GM18517 (cell line): ENCODE measurements at regions not wholly inside any gene's neighbourhood (a gene's known extent, or its start where the extent isn't known, plus 50 kb on each side); places are given as distances from the start of the nearest gene placed in this dataset.
"Not testable (repeated sequence)": the region's sequence is repeated elsewhere in the genome, so short reads cannot be mapped to it uniquely, and the experiment has no call there.

ENCODE experiments used
- ATAC-seq: cut with Tn5 transposase; IDR thresholded peaks from one replicate; pipeline ENCODE4 v1.9.1; 2021; ENCODE audit warnings: mild to moderate bottlenecking, moderate library complexity; ENCODE audit not compliant: unreplicated experiment

DNA sequence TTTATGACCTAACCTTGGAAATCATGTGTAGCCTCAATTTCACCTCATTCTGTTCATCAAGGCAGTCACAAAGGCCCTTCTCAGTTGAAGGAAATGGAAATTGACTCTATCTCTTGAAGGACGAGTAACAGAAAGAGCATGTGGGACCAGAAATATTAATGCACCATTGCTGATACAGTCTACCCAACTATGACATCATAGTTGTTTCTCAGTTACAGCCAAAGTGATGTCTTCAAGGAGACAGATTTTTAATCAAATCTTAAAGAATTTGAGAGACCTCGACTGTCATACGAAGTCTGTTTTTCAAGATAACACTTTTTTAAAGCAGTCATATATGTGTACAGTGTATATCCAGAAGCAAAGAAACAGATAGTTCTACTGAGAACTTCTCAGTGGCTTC lies 335.7 kb upstream of the PHF14 start:
- ATAC-seq = no peak

DNA sequence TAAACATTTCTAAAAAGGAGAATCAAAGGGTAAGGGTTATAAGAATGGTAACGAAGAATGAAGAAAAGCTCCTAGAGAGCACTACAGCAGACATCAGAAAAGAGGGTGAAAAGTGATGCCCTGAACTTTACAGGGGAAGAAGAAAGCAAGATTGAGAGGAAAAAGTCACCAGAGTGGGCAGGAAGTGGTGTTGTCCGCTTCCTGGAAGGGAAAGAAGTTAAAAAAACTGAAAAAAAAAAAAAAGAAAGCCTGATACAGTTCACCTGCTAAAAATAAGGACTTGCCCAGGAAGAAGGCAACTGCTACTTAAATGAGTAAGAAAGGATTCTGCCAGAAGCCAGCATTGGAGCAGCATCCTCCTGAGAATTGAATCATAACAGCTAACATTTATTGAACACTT lies 330.1 kb upstream of the PHF14 start:
- ATAC-seq = no peak

DNA sequence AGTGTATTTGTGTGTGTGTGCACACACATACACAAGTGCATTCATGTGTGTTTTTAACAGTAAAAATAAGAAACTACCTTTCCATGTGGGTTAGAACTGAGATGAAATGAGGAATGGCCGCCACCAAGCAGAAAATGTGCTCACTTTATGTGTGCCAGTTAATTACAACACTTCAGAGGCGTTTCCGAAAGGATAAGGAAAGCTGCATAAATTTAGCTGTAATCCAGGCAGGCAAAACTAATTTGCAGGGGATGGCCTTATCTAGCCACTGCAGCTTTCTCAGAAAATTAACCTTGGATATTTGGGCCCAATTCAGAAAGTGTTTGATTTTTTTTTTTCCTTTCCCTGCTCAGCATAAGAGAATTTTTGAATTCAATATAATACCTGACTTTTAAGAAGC lies 328.8 kb upstream of the PHF14 start:
- ATAC-seq = no peak

DNA sequence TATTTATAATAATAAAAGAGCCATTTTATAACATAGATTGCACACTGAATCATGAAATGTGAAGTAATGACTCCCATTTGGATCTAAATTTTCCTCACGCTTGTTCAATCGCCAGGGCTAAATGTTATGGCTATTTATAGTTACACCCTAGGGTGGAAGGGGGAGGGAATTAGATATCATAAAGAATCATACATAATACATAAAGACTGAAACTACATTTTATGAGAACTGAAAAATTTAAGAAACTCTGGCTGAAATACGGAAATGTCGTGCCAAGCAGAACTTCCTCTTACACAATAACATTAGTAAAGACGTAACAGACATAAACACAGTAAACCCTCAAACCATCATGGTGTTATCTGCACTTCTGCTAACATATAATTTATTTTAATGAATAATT lies 327.5 kb upstream of the PHF14 start:
- no peak for ATAC-seq

DNA sequence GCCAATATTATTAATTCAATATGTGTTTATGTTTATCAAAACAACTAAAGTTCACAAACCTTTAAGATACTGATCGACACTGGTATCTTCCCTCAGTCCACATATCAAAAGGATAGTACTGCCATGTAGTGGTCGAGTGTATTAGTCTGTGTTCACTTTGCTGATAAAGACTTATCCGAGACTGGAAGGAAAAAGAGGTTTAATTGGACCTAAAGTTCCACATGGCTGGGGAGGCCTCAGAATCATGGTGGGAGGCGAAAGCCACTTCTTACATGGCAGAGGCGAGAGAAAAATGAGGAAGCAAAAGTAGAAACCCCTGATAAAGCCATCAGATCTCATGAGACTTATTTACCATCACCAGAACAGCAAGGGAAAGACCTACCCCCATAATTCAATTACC lies 325.4 kb upstream of the PHF14 start:
- no peak for ATAC-seq

DNA sequence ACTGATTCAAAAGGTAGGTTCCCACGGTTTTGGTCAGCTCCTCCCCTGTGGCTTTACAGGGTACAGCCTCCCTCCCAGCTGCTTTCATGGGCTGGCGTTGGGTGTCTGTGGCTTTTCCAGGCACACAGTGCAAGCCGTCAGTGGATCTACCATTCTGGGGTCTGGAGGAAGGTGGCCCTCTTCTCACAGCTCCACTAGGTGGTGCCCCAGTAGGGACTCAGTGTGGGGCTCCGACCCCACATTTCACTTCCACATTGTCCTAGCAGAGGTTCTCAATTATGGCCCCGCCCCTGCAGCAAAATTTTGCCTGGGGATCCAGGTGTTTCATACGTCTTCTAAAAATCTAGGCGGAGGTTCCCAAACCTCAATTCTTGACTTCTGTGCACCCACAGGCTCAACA lies 324.6 kb upstream of the PHF14 start:
- not testable (repeated sequence) for ATAC-seq

DNA sequence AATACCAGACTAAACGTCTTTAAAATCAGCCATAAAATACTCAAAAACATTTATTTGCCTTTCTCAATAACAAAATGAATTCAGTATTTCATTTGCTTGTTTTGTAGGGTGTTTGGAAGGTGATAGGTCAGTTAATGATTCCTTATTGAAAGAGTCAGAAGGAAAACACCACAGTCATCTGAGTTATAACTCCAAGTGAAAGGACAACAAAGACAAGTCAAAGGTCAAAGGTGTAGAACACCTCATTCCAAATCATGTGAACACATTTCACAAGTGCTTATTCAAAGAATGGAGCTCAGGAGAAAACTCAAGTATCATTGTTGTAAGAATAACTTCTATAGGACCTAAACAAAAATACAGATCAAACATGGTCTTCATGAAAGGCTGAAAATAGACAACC lies 318.6 kb upstream of the PHF14 start:
- no peak for ATAC-seq

DNA sequence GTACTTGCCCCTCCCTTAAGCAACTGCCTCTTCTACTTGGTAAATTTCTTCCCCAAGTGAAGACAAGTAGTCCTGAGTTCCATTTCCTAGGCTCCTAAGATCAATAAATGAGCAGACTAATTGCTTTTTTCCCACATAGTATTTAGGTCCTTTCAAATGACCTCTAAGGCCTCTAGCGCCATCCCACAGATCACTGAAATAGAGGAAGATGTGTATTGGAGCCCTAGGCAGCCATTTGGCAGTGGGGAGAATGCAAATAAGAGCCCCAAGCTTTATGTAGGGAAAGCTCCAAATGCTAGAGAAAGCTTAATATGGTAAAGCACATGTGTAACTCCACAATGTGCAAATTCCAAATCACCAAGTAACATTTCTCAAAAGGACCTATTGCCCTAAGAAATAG lies 316.5 kb upstream of the PHF14 start:
- ATAC-seq = no peak

DNA sequence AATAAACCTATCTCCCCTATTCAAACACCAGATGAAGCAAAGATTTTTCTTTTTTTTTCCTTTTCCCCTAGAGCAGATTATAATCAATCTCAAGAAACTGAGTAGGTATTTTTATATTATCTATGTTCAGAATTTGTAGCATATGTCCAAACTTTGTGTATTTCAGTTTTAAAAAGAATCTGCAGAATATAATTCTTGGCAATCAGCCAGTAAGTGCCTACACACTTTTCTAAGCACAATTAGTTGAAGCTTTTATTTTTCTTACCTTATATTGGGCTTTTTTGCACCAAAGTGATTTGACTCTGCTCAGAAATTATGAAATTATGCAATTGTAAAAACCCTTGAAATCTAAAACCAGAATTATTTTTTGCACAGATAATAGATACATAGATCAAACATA lies 315.8 kb upstream of the PHF14 start:
- ATAC-seq = no peak

DNA sequence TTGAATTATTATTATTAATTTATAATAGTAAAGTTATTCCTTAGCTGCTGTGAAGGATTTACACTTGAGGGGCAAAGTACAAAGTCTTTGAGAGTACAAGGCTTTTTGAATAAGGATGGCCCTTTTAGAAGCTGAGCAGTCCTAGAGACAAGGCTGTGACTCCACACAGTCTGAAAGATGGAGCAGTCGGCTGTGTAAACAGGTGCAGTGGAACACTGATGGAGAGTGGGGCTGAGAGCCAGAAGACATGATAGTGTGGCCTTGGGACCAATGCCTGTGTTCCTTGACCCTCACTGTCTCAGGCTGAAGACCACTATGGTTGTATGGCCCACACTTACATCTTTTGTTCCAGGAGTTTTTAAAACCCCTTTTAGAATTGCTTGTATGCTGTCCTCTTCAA lies 311.2 kb upstream of the PHF14 start:
- no peak for ATAC-seq

DNA sequence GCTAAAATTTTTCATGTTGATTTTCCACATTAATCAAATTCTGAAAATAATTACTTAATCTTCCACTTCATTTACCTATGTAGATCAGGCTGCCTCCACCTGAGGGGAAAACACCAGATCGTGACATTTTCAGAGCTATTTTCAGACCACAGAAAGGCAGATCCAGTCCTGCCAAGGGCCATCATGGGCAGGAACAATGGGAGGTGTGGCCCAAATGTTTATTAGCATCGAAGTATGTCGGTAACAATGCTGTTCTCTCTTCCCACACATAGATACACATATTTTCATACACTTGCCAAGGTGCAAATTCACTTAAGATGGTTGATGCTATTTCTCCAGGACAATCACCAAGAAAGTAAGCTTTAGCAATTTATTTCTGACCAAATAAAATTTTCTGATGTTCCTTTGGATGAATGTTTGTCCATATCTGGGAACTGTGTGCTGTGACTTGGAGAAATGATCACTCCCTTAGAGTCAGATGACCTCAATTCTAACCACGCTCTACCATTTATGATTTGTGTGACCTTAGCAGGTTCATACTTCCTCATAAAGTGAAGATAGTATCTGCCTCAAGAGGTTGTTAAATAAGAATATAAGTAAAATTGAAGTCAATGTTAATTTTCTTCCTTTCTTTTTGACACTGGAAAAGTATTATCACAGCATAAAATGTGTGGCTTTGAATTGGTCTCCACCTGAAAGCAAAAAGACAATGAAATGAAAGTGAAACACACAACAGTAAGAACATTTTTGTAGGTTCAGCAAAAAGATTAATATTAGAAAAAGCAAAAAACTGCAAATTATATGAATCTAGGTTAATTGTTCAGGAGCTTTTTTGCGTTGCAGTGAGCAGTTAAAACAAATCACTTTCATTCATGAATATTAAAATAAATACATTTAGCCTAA lies 310.4 kb upstream of the PHF14 start:
- no peak for ATAC-seq

DNA sequence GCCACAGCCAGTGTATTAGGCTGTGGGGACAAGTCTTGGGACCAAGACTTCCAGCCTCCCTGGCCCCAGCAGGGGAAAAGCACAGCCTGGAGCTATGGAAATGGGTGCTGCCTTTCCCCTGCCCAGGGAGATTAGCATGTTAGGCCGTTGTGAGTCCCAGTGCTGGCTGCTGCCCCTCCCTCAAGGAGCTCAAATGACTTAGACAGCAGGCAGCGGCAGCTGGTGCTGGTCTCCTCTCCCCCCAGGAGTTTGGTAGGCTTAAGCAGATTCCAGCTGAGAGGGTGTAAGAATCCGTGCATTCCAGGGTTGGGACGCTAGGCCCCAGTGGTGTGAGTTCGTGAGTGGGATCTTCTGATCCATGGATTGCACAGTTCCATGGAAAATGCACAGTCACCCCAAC lies 301.5 kb upstream of the PHF14 start:
- no peak for ATAC-seq

DNA sequence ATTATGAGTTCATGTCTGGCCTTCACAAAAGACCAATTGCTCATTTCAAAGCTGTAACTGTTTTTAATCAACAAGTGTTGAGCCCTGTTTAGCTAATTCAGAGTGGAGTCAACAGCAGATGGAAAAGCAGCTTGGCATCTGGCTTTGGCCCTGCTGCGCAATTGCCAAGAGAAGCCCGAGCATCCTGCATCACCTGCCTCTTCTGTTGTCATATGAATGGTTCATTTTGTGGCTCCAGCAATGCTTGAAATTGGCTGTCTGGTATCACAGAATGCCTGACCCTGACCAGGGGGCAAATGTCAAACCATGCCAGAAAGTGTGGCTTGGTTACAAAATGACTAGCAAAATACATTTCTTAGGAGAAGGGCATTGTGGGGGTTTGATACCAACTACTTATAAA lies 296.5 kb upstream of the PHF14 start:
- ATAC-seq = no peak

DNA sequence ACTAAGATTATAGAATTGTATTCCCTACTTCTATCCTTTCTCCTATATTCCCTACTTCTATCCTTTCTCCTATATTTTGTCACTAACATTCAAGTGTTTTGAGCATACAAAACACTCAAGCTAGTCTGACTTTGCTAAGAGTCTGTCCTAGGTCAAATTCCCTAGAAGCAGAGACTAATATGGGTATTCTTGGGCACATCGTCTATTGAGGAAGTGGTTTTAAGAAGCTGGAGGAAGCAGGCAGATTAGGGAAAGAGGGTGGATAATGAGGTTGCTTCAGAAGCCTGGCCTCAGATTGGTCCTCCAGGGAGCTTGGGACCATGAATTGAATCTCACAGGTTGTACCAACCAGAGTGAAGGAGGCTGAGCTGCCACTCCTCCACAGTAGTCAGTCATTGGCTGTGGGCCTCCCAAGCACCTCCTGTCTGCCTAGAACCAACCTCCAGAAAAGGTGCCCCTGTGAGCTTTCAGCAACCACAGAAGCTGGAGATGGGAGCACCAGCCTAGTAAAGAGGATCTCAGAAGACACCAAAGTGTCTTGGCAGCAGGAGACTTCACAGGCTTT lies 295.9 kb upstream of the PHF14 start:
- no peak for ATAC-seq

DNA sequence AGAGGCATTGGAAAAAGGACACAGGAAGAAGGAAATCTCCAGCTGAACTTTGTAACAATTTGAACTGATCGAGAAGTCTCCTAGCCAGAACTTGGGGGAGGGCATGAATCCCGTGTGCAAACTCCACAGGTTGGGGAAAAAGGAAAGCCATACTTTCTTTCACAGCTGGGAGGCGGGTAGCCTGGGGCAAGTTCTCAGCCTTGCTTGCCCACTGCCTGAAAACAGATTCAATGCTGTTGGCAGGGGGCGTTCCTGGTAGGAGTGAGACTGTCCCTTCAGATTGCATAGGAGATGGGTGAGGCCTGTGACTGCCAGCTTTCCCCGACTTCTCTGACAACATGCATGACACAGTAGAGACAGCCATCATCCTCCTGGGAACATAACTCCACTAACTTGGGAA lies 289.1 kb upstream of the PHF14 start:
- ATAC-seq = no peak

DNA sequence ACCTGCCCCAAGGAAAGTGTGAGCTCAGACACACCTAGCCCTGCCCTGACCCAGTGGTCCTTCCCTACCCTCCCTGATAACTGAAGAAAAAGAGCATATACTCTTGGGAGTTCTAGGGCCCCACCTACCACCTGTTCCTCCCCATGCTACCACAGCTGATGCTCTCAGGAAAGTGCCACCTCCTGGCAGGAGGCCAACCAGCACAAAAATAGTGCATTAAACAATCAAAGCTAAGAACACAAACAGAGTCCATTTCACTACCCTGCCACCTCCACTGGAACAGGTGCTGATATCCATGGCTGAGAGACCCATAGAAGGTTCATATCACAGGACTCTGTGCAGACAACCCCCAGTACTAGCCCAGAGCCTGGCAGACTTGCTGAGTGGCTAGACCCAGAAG lies 288.6 kb upstream of the PHF14 start:
- no peak for ATAC-seq

DNA sequence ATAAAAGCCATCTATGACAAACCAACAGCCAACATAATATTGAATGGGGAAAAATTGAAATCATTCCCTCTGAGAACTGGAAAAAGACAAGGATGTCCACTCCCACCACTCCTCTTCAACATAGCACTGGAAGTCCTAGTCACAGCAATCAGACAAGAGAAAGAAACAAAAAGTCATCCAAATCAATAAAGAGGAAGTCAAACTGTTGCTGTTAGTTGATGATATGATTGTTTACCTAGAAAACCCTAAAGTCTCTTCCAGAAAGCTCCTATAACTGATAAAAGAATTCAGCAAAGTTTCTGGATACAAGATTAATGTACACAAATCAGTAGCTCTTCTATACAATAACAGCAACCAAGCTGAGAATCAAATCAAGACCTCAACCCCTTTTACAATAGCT lies 285.1 kb upstream of the PHF14 start:
- no peak for ATAC-seq

DNA sequence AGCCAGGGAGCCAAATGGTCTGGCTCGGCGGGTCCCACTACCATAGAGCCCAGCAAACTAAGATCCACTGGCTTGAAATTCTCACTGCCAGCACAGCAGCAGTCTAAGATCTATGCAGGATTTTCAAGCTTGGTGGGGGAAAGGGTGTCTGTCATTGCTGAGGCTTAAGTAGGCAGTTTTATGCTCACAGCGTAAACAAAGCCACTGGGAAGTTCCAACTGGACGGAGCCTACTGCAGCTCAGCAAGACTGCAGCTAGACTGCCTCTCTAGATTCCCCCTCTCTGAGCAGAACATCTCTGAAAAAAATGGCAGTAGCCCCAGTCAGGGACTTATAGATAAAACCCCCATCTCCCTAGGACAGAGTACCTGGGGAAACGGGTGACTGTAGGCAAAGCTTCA lies 277.6 kb upstream of the PHF14 start:
- ATAC-seq = no peak

DNA sequence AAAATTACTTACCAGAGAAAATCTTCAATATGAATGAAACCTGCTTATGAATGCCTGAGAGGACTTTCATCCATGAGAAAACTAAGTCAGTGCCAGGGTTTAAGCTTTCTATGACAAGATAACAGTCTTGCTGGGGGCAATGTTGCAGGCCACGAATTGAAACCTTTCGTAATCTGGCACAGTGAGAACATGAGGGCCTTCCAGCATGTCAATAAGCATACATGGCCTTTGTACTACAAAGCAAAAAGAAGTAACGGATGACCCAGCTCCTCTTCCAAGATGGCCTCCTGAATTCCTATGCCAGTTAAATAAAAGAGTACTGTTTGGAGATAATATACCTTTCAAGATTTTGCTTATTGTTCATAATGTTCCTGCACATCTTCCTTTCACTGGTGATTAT lies 270.6 kb upstream of the PHF14 start:
- no peak for ATAC-seq

DNA sequence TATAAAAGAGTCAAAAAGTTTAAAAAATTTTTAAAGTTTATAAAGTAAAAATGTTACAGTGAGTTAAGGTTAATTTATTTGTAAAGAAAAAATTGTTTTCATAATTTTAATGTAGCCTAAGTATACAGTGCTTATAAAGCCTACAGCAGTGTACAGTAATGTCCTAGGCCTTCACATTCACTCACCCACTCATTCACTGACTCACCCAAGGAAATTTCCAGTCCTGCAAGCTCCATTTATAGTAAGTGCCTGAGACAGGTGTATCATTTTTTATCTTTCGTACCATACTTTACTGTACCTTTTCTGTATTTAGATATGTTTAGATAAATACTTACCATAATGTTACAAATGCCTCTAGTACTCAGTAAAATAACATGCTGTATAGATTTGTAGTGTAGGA lies 269.7 kb upstream of the PHF14 start:
- ATAC-seq = no peak

DNA sequence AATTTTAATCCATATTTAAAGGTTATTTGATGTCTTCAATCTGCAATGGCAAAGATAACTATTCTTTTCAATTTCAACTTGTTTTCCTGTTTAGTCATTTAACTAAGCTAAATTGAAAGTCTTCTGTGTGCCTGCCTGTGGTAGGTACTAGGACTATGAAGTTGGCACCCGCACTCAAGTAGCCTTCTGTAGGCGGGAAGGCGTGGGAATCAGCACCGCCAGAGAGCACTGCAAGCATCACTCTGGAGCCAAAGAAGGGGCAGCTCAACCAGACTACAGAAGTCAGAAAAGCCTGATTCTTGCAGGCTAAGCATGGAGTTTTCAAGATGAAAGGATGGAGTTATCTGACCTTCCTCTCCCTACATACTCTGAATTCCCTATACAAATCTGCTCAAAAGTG lies 269.0 kb upstream of the PHF14 start:
- ATAC-seq = no peak

DNA sequence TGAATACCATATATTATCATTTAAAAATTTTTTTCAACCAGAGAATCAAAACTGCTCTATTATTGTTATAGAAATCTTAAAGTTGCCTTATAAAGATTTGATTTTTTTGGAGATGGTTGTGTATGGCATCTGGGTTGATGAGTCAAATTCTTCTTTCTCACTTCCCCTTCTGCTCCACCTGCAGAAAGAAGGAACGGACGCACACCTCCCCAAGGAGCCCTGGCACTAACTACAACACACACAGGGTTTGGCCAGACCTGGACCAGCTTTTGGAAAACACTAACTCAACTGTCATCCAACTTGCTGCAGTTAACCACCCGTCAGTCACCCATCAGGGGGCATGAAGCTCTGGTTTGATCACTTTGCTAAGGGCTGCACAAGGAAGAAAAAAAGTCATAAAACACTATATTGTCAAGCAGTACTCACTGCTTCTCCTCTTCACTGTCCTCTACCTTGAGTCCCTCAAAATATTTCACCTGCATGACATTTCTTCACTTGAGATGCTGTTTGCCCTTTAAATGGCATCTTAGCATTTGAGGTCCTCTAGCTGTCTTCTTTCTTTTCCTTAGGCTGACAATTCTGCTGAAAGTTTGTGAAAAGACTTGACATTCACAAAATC lies 266.7 kb upstream of the PHF14 start:
- ATAC-seq = peak; percentile 99
